NCI-H69 (cell line): ENCODE measurements at regions not wholly inside any gene's neighbourhood (a gene's known extent, or its start where the extent isn't known, plus 50 kb on each side); places are given as distances from the start of the nearest gene placed in this dataset.
A peak's percentile ranks its signal among the peaks of the same experiment; 100 is the strongest.
"Not testable (repeated sequence)": the region's sequence is repeated elsewhere in the genome, so short reads cannot be mapped to it uniquely, and the experiment has no call there.

Experiments used
- DNase-seq: peaks from one replicate; lab custom pipeline; 2025; lab: John Stamatoyannopoulos, UW

GRCh38 chr3:59256230-59256629 lies 206.4 kb upstream of the CFAP20DC start:
- peak; percentile 20 for DNase-seq

GRCh38 chr3:59254976-59255375 lies 205.2 kb upstream of the CFAP20DC start:
- DNase-seq = no peak

GRCh38 chr3:59254433-59254832 lies 204.6 kb upstream of the CFAP20DC start:
- DNase-seq = no peak

GRCh38 chr3:59253523-59253922 lies 203.7 kb upstream of the CFAP20DC start:
- DNase-seq = no peak

- DNase-seq = no peak
Measured at GRCh38 chr3:59251869-59252268, 202.0 kb upstream of the CFAP20DC start.

GRCh38 chr3:59250600-59250999 lies 200.8 kb upstream of the CFAP20DC start:
- DNase-seq = no peak

GRCh38 chr3:59249698-59250361 lies 200.0 kb upstream of the CFAP20DC start:
- peak; percentile 29 for DNase-seq

- no peak for DNase-seq
Measured at GRCh38 chr3:59249004-59249403, 199.2 kb upstream of the CFAP20DC start.

GRCh38 chr3:59247402-59247841 lies 197.6 kb upstream of the CFAP20DC start:
- DNase-seq = peak; percentile 85

GRCh38 chr3:59246719-59247401 lies 197.0 kb upstream of the CFAP20DC start:
- DNase-seq = peak; percentile 2

- DNase-seq = peak; percentile 69
Measured at GRCh38 chr3:59245859-59246501, 196.2 kb upstream of the CFAP20DC start.

GRCh38 chr3:59245300-59245858 lies 195.6 kb upstream of the CFAP20DC start:
- DNase-seq = no peak

- no peak for DNase-seq
Measured at GRCh38 chr3:59244343-59244742, 194.5 kb upstream of the CFAP20DC start.

GRCh38 chr3:59243476-59243875 lies 193.7 kb upstream of the CFAP20DC start:
- no peak for DNase-seq

- DNase-seq = no peak
Measured at GRCh38 chr3:59240666-59241255, 190.9 kb upstream of the CFAP20DC start.

- DNase-seq = no peak
Measured at GRCh38 chr3:59237121-59237520, 187.3 kb upstream of the CFAP20DC start.

GRCh38 chr3:59235634-59236012 lies 185.8 kb upstream of the CFAP20DC start:
- DNase-seq = no peak

GRCh38 chr3:59234884-59235633 lies 185.2 kb upstream of the CFAP20DC start:
- DNase-seq = no peak

GRCh38 chr3:59230379-59230778 lies 180.6 kb upstream of the CFAP20DC start:
- not testable (repeated sequence) for DNase-seq

- DNase-seq = no peak
Measured at GRCh38 chr3:59213860-59214259, 164.0 kb upstream of the CFAP20DC start.

GRCh38 chr3:59212128-59212779 lies 162.4 kb upstream of the CFAP20DC start:
- peak; percentile 59 for DNase-seq
